OCI-LY1 (cell line): ENCODE measurements at regions not wholly inside any gene's neighbourhood (a gene's known extent, or its start where the extent isn't known, plus 50 kb on each side); places are given as distances from the start of the nearest gene placed in this dataset.

Experiments used
- H2AFZ ChIP-seq: fragments of 200-600 bp; sonication (generic), shearing (Covaris generic); 2 replicates; pipeline ENCODE4 v1.6.0; 2014; ENCODE audit warnings: antibody characterized with exemption, mild to moderate bottlenecking, low read length
- H3F3A ChIP-seq: fragments of 200-600 bp; sonication (generic), shearing (Covaris generic); 2 replicates; pipeline ENCODE4 v1.6.0; 2014; ENCODE audit warnings: mild to moderate bottlenecking, antibody characterized with exemption, low read length, moderate library complexity; ENCODE audit not compliant: insufficient read depth
- H3K27ac ChIP-seq: fragments of 200-600 bp; sonication (generic); 2 replicates; pipeline ENCODE4 v1.5.1; 2014; ENCODE audit warnings: low read length, mixed run types, mild to moderate bottlenecking, low read depth; ENCODE audit not compliant: poor library complexity, severe bottlenecking
- H3K27me3 ChIP-seq: fragments of 200-600 bp; sonication (generic); 2 replicates; pipeline ENCODE4 v1.6.0; 2014; ENCODE audit warnings: antibody characterized with exemption, mild to moderate bottlenecking, low read length, moderate library complexity; ENCODE audit not compliant: insufficient read depth
- H3K36me3 ChIP-seq: fragments of 200-600 bp; sonication (generic); 2 replicates; pipeline ENCODE4 v1.6.1; 2014; ENCODE audit warnings: mild to moderate bottlenecking, antibody characterized with exemption, low read length, moderate library complexity, mixed read lengths; ENCODE audit not compliant: insufficient read depth
- H3K4me1 ChIP-seq: fragments of 200-600 bp; sonication (generic); 2 replicates; pipeline ENCODE4 v1.5.1; 2014; ENCODE audit warnings: mild to moderate bottlenecking, low read length, moderate library complexity; ENCODE audit not compliant: insufficient read depth, severe bottlenecking
- H3K4me2 ChIP-seq: fragments of 200-600 bp; sonication (generic), shearing (Covaris generic); 2 replicates; pipeline ENCODE4 v1.6.1; 2014; ENCODE audit warnings: low read length
- H3K4me3 ChIP-seq: fragments of 200-600 bp; sonication (generic); 2 replicates; pipeline ENCODE4 v1.5.1; 2014; ENCODE audit warnings: low read length, low read depth, mild to moderate bottlenecking, mixed read lengths; ENCODE audit not compliant: poor library complexity, severe bottlenecking
- H3K79me2 ChIP-seq: fragments of 200-600 bp; shearing (Covaris generic); 2 replicates; pipeline ENCODE4 v1.6.1; 2016; ENCODE audit warnings: mixed run types, low read length, mixed read lengths; ENCODE audit not compliant: insufficient read depth
- H3K9ac ChIP-seq: fragments of 200-600 bp; sonication (generic), shearing (Covaris generic); 2 replicates; pipeline ENCODE4 v1.6.1; 2014; ENCODE audit warnings: mild to moderate bottlenecking, low read length, mixed read lengths
- H3K9me2 ChIP-seq: fragments of 200-600 bp; sonication (generic), shearing (Covaris generic); 2 replicates; pipeline ENCODE4 v1.6.1; 2014; ENCODE audit warnings: low read depth, mild to moderate bottlenecking, low read length, mixed read lengths
- H3K9me3 ChIP-seq: fragments of 200-600 bp; shearing (Covaris generic); 2 replicates; pipeline ENCODE4 v1.6.1; 2014; ENCODE audit warnings: low read length, mixed read lengths
- H4K20me1 ChIP-seq: fragments of 200-600 bp; sonication (generic), shearing (Covaris generic); 2 replicates; pipeline ENCODE4 v1.6.0; 2016; ENCODE audit warnings: mild to moderate bottlenecking, low read length; ENCODE audit not compliant: insufficient read depth
- EZH2 ChIP-seq: fragments of 200-600 bp; sonication (generic), shearing (Covaris generic); IDR thresholded peaks from 2 replicates; pipeline ENCODE4 v1.8.0; 2017; ENCODE audit warnings: borderline replicate concordance, mixed run types, mild to moderate bottlenecking, antibody characterized with exemption, low read length, moderate library complexity, mixed read lengths
- TF ChIP-seq, protein P1 (sequence below): fragments of 200-600 bp; sonication (generic), shearing (Covaris generic); IDR thresholded peaks from 2 replicates; pipeline ENCODE4 v1.5.1; 2017; ENCODE audit warnings: mild to moderate bottlenecking, antibody characterized with exemption, low read length, moderate library complexity, mixed read lengths

- no peaks in the 10 kb centered on the region for H3K27me3 ChIP-seq
- H3F3A ChIP-seq: no peaks in the 10 kb centered on the region
- H3K9me2 ChIP-seq: no peaks in the 10 kb centered on the region
- no peak overlapping the region for H3K4me2 ChIP-seq
- no peaks in the 10 kb centered on the region for H3K79me2 ChIP-seq
- H3K27ac ChIP-seq: no peak overlapping the region
- H3K4me3 ChIP-seq: no peak overlapping the region
- no peak overlapping the region for H3K9ac ChIP-seq
- H4K20me1 ChIP-seq: no peaks in the 10 kb centered on the region
- TF ChIP-seq EZH2: no peak
- TF ChIP-seq, protein P1, sequence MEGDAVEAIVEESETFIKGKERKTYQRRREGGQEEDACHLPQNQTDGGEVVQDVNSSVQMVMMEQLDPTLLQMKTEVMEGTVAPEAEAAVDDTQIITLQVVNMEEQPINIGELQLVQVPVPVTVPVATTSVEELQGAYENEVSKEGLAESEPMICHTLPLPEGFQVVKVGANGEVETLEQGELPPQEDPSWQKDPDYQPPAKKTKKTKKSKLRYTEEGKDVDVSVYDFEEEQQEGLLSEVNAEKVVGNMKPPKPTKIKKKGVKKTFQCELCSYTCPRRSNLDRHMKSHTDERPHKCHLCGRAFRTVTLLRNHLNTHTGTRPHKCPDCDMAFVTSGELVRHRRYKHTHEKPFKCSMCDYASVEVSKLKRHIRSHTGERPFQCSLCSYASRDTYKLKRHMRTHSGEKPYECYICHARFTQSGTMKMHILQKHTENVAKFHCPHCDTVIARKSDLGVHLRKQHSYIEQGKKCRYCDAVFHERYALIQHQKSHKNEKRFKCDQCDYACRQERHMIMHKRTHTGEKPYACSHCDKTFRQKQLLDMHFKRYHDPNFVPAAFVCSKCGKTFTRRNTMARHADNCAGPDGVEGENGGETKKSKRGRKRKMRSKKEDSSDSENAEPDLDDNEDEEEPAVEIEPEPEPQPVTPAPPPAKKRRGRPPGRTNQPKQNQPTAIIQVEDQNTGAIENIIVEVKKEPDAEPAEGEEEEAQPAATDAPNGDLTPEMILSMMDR: no peak
- H3K36me3 ChIP-seq: no peaks in the 10 kb centered on the region
- no peaks in the 10 kb centered on the region for H3K9me3 ChIP-seq
- H2AFZ ChIP-seq: no peak overlapping the region
- H3K4me1 ChIP-seq: no peaks in the 10 kb centered on the region
Measured at GRCh38 chr7:46360296-46360695, 439.2 kb upstream of the IGFBP3 start.

- Histone ChIP-seq H3K79me2 (no peaks in the 10 kb centered on the region), H3K4me2 (no peak overlapping the region), H3K36me3 (no peaks in the 10 kb centered on the region), H3K9ac (no peak overlapping the region), H3K27ac (no peak overlapping the region), H3K4me3 (no peak overlapping the region), H2AFZ (no peak overlapping the region), H3K9me2 (no peaks in the 10 kb centered on the region), H4K20me1 (no peaks in the 10 kb centered on the region), H3F3A (no peaks in the 10 kb centered on the region), H3K27me3 (no peaks in the 10 kb centered on the region), H3K9me3 (no peaks in the 10 kb centered on the region), H3K4me1 (no peaks in the 10 kb centered on the region)
- no peak for TF ChIP-seq EZH2
- TF ChIP-seq, protein P1: no peak
Measured at GRCh38 chr7:46357851-46358250, 436.8 kb upstream of the IGFBP3 start.

GRCh38 chr7:46357290-46357689 is 436.2 kb upstream of the IGFBP3 start:
- H3K4me2 ChIP-seq: no peak overlapping the region
- H3K36me3 ChIP-seq: no peaks in the 10 kb centered on the region
- TF ChIP-seq EZH2: no peak
- TF ChIP-seq, protein P1: no peak
- H2AFZ ChIP-seq: no peak overlapping the region
- no peak overlapping the region for H3K9ac ChIP-seq
- no peak overlapping the region for H3K4me3 ChIP-seq
- H3K79me2 ChIP-seq: no peaks in the 10 kb centered on the region
- H3K9me3 ChIP-seq: no peaks in the 10 kb centered on the region
- H3K27ac ChIP-seq: no peak overlapping the region
- H3K9me2 ChIP-seq: no peaks in the 10 kb centered on the region
- H3F3A ChIP-seq: no peaks in the 10 kb centered on the region
- no peaks in the 10 kb centered on the region for H3K4me1 ChIP-seq
- no peaks in the 10 kb centered on the region for H3K27me3 ChIP-seq
- H4K20me1 ChIP-seq: no peaks in the 10 kb centered on the region
